GM18507 (cell line): ENCODE measurements at regions not wholly inside any gene's neighbourhood (a gene's known extent, or its start where the extent isn't known, plus 50 kb on each side); places are given as distances from the start of the nearest gene placed in this dataset.

Experiments used
- DNase-seq: peaks from one replicate; pipeline ENCODE4 v3.0.0; 2011; ENCODE audit warnings: low read depth; ENCODE audit not compliant: insufficient read length; ENCODE audit errors: extremely low spot score
- FAIRE-seq: peaks from 2 replicates; lab custom pipeline; 2011; peaks lifted over from hg19 to GRCh38; lab: Jason Lieb, UNC

DNA sequence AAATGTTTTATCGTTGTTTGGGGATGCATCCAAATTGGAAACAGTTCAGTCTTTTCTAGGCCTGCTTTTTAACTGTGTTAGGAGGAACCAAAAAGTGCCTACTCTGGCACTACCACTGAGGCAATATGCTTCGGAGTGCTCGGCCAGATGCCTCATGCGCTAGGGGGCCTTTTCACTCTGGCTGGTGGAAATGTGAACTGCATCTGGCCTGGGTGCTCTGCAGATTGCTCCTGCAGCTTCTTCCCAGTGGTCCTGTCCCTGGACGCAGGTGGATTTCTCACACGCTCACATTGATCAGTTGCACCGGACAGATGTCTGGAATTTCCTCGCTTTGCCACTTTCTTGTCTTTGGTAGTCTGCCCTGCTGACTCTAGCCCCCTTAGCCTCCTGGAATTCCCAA lies 330.2 kb upstream of the FMN2 start:
- DNase-seq, result no peak
- FAIRE-seq, result no peak

DNA sequence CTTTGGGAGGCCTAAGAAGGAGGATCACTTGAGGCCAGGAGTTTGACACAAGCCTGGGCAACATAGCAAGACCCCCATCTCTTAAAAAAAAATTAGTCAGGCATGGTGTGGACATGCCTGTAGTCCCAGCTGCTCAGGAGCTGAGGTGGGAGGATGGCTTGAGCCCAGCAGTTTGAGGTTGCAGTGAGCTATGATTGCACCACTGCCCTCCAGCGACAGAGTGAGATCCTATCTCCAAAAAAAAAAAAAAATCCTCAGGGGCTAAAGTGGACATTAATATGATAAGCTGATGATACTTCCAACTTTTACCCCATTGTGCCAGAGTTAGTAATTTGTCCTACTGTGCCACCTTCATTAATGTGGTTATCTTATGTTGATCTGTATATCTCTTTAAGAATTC lies 327.8 kb upstream of the FMN2 start:
- no peak for DNase-seq
- FAIRE-seq, result no peak

DNA sequence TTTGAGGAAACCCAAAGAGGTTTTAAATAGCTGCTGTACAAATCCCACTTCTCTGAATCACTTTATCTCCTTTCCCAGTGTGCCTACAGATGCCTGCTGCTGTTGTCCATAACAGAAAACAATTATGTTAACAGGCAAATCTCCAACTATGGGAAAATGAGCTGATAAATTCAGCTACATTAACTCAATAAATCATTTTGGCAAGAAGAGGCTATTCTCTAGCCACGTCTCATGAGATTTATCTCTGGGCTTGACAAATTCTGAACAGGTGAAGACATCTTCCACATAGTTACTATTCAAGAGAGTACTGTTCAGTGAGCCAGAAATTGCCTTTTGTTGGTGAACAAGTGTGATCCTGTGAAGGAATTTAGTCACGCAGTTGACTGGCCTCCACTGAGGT lies 327.1 kb upstream of the FMN2 start:
- DNase-seq (no peak), FAIRE-seq (no peak)

DNA sequence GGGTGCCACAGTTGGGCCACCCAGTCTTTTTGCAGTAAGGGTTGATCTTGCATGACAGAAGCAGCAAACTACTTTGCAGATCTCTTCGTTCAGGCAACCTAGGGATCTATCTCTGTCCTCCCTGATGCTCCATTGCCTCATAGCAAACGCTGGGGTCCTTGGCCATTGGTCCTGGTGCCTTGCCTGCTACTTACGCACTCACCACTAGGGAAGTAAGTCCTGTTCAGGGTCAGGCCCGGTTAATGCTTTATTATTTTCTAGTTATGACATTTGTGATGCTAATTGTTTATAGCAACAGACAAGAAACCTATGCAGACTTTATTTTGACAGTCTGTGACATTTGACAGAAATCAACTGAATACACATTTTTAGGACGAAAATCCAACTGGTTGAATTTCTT lies 326.5 kb upstream of the FMN2 start:
- FAIRE-seq, result no peak

DNA sequence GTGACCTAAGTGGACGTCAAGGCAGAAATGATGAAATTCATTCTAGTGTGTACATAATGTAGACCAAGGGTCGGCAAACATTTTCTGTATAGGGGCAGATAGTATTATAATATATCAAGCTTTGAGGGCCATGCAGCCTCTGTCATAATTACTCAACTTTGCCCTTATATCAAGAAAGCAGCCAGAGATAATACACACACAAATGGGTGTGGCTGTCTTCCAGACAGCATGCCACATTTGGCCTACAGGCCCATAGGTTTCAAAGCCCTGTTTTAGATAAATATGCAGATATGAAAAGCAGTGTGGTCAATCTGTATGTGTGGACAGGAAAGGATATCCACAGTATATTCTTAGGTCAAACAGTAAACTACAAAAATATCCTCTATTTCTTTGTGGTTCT lies 320.1 kb upstream of the FMN2 start:
- DNase-seq (no peak), FAIRE-seq (no peak)

More for the DNA sequence above, 326.5 kb upstream of the FMN2 start:
- no peak for DNase-seq

DNA sequence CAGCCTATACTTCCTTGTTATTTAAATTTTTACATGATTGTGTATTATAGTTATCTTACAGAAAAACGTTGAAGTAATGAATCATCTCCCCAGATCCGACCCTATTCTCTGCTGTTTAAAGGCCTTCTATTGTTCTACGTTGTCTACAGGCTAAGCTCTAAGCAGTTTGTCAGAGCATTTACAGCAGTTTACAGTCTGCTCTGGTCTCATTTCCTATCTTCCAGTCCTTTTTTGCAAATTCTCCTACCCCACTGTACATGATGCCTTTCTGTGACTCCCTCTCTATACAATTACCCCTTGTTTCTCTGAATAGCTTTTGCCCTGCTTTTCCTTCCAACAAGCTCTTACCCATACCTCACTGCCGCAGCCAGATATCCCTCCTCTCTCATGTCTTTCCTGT lies 319.2 kb upstream of the FMN2 start:
- no peak for FAIRE-seq
- no peak for DNase-seq

DNA sequence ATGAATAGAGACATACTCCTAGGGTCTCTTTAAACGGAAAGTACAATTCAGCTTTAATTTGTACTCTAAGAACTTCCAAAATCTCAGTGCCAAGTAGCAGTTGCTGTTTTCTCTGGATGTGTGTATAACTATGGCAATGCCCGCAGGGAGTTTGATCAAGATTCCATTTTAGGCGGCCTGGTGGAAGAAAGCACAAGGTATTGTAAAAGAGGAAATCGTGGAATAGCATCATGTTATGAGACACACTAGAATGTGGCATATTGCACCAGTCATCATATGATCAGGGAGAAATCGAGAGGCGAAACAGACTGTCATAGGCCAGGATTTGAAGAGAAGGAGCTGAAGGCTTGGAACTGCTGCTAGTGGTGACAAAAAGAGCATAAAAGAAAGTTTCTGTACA lies 316.2 kb upstream of the FMN2 start:
- FAIRE-seq, result no peak
- no peak for DNase-seq

DNA sequence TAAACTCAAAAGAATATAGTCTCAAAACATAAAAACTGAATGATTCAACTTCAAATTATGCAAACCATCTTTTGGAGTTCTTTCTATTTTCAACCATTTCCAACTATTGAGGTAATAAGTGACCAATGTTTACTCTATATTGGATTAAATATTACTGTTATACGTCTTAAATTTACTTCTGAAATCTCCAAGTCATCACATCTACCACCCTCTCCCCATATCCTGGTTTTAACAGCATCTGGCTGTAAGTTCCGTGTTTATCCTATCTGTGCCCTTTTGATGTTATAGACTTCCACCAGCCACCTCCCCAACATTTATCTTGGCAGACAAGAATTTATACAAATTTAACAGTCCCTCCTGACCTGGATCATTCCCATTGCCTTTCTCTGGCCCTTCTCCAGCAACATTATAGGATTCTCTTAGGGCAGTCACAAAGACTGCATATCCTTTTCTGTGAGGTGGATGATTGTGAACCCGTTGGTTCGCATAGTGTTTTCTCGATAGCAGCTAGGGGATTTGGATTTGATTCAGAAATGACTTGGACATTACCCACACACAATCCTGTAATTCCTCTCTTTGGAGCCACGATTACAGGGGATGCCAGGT lies 313.4 kb upstream of the FMN2 start:
- FAIRE-seq (no peak), DNase-seq (no peak)

DNA sequence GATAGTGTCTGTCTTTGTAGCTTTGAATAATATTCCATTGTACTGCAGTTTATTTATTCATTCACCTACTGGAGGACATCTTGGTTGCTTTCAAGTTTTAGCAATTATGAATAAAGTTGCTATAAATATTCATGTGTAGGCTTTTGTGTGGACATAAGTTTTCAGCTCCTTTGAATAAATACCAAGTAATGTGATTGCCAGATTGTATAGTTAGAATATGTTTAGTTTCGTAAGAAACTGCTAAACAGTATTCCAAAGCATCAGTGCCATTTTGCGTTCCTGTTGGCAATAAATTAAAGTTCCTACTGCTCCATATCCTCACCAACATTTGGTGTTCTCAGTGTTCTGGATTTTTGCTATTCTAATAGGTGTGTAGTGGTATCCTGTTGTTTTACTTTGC lies 311.7 kb upstream of the FMN2 start:
- FAIRE-seq (no peak), DNase-seq (no peak)

DNA sequence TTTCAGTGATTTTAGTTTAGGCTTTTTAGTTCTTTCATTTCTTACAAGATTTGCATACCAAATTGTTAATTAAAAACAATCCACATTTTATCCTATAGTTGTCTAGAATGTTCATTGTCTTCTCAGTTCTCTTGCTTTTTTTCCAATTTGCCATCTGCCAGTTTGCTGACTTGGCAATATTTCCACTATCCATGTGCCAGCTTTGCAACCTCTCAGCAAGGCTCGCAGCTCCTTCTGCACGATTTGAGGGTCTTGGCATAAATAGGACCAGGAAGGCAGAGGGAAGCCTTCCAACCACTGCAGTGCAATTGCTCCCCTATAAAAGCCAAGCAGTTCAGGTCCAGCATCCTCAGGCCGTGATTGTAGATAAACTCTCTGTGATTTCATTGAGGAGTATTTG lies 306.8 kb upstream of the FMN2 start:
- no peak for DNase-seq
- no peak for FAIRE-seq

DNA sequence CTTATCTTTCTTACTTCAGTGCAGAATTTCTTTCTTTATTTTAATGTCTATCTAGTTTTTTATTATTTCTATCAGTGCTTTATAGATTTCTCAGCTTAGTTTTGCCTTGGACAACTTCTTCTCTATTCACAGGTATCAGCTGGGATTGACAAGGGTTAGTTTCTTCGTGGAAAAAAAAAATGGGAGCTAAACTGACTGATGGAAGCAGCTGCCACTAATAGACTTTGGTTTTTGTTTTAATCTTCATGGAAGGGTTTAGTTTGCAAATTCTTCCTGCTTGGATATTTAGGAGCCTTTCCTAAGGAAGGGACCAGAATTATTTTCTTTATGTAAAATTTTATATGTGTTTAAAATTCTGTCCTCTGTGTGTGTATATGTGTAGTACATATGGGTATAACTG lies 306.1 kb upstream of the FMN2 start:
- no peak for FAIRE-seq

DNA sequence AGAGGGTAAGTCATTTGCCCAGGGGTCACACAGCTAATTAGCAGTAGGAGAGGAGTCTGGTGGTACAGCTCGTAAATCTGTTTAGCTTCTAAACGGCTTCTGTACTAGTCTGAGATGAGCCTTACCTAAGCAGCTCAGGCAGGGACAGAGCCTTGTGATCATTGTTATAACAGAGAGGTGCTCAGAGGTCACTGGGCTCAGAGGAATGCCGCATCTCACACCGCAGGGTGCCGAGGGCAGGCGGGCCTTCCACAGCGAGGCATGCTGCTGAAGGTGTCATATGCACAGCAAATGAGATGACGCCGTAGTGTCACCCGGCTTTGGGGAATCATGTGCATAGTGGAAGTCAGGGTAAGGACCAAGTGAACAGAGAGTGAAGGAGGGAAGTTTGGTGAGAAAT lies 305.2 kb upstream of the FMN2 start:
- DNase-seq (no peak), FAIRE-seq (no peak)

More for the DNA sequence above, 306.1 kb upstream of the FMN2 start:
- no peak for DNase-seq

DNA sequence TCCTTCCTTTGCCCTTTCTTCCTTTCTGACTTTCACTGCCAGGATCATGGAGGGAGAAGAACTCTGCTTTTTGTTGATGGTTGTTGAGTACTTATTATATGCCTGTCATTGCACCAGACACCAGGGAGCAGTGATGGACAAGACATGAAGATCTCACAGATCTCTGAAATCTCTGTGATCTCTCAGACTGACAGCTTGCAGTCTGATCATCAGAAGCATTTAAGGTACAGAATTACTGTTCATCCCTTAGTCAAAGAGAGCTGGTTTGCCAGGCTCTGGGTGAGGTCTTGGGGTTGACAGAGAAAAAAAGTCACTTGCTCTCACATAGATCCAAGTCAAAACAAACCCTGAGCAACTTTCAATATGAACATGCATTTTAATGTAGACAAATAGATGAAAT lies 299.5 kb upstream of the FMN2 start:
- FAIRE-seq (no peak), DNase-seq (no peak)

DNA sequence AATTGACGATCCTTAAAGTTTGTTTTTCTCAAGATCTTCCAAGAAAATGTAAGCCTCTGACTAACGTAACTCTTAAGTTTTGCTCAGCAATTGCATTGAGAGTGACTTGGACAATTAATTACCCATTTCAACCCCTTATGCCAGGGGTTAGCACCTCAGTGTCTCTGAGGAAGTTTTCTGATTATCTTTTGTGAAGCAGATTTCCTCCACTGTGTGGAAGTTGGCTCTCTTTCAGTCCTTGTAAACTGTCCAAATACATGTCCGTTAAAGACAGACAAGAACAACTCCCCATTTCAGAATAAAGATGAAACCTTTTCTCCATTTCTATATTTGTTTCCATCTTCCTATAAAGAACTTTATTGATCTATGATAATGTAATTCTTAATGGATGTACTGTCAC lies 296.4 kb upstream of the FMN2 start:
- FAIRE-seq (no peak), DNase-seq (no peak)

DNA sequence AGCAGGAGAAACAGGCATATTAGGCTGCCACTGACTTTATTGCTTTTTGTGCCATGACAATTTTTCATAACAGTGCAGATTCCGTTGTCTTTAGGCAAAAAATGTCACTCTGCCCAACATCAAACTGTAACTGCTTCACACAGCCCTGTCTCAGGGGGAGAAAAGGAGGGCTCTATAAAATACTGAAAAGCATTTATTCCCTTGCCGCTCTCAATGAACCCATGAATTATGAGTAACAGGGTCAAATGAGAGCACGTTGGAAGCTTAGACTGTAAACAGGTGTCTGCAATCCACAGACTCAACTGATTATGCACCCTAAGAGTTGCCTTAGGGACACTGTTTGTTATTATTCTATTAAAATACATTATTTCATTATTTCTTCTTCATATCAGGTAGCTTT lies 292.1 kb upstream of the FMN2 start:
- FAIRE-seq, result no peak
- no peak for DNase-seq

DNA sequence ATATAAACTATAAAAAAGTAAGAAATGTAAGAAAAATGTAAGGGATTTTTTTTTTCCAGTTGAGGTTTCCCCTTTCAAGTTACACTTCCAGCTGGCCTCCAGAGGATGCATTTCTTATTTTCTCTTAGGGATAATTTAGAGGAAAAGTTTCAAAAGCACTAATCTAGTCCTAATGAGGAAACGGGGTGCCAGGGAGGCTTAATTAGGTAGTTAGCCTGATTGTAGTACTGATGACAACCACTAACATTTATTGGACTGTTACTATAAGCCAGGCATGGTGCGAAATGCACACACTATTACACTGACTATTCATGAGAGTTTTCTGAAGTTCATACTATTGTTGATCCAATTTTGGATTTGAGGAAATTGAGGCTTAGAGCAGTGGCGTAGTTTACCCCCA lies 290.8 kb upstream of the FMN2 start:
- DNase-seq (no peak), FAIRE-seq (no peak)

DNA sequence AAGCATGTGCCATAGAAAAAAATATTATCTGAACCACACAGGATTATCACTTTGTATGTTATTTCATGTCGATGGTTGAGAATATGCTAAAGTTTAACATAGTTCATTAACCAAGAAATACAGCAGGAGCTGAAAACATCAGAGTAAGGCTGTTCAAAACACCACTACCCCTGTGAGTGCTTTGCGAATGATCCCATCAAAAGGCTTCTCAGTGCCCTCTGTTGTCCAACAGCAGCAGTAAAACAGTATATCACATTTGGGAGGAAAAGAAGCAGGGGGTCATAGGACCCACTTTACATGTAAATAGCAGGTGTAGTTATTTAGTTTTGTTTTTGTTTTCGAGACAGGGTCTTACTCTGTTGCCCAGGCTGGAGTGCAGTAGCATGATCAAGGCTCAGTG lies 289.4 kb upstream of the FMN2 start:
- DNase-seq, result no peak
- FAIRE-seq, result no peak

DNA sequence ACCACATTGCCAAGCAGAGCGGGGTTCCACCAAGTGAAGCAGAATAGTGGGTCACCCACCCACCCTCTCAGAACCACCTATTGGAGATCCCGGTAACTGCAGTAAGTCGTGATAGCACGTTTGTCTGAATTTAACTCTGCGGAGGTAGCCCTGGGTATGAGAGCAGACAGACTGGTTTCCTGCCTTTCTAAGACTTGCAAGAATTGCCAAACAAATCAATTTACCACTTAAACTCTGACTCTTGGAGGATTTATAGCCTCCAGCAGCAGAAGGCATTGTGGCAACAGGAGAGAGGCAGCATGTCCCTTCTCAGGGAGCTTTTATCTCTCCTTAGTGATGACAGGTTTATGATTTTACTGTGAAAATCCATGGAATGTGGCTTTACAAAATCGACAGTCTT lies 287.9 kb upstream of the FMN2 start:
- no peak for DNase-seq
- FAIRE-seq, result no peak

DNA sequence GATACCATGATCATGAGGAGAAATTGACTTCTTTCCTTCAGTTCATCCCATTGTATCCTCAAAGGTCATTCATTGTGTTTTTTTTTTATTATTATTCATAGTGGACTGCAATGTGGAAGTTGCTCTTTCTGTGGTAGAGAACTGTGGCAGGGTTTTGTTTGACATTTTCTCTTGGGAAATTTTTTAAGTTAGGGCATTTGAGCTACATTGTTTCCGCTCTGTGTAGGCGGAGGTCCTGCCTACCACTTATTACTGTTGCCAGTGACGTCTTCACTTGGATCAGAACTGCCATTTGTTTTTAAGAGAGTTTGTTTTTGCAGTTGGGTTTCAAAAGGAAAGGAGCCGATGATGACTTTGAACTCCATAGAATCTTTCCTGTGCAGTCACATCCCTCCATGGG lies 287.4 kb upstream of the FMN2 start:
- DNase-seq, result no peak
- no peak for FAIRE-seq

DNA sequence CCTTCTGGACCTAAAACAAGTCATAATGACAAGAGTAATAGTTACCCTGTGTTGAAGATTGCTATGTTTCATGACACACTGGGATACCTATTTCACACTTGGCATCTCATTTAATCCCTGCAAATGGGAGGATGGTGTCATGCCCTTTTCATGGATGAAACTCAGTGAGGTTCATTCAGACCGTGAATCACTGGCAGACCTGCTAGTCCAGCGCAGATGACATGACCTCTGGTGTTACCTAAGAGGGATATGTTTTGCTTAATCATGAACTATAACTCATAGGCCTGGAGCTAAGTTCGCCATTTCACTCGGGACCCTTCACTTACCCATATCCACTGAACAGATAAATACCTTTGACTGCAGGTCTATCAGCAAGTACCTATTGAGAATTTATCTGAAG lies 286.6 kb upstream of the FMN2 start:
- FAIRE-seq, result no peak
- DNase-seq, result no peak

DNA sequence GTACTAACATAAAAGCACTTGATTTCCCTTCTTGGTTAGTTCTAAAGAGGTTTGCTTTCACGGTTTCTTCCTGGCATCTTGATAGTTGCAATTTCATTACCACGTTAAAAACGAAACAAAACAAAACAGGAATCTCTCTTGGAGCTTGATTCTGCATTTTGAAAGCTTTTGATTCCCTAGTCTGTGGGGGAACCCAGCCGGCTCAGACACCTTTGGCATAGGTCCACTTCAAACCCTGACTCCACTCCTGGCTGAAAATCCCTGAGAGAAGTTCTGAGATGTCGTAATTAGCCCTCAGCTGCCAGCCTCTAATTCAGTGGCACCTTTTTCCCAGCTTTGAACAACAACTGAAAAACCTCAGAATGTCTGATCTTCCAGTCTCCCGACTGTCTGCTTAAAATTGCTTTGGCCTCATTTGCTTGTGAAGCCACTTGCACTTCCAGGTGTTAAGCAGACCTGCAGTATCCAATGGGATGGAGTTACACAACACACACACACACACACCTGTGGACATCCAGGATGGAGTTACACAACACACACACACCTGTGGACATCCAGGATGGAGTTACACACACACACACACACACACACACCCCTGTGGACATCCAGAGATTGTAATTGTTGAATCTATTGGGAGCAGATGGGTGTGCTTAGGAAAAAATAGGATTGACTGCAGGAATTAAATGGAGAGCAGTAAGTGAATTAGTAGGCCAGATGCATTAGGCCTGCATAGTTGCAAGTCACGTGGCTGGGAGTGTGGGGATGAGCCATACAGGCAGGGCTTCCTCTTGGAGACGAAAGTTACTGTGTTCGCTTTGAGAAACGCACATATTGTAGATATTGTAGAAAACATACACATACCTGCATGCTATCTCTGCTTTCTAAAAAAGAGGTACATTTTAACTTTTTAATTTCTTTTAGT lies 285.6 kb upstream of the FMN2 start:
- FAIRE-seq, result no peak
- no peak for DNase-seq
